ENCODE measurements at regions not wholly inside any gene's neighbourhood (a gene's known extent, or its start where the extent isn't known, plus 50 kb on each side); places are given as distances from the start of the nearest gene placed in this dataset.

DNA sequence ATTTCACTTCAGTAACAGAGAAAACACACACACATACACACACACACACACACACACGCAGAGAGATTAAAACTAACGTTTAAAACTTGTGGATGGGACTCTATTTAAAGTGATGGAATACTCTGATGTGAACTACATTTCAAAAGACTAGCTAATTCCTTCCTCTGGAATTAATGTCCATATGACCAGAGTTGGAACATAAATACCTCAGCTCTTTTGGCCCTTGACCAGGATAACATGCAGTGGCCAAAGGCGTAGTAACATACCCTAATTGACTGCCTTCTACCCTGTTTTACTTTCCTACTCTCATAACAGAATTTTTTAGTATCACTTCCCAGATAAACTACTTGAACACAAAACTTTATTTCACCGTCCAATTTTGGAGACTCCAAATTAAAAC lies 671.3 kb upstream of the CHAC2 start:
- no peak overlapping the region for H3K4me2 ChIP-seq (ENCODE audit: low read length)
- no peaks in the 10 kb centered on the region for H3K4me1 ChIP-seq
- no peak overlapping the region for H3K9ac ChIP-seq
- H3K79me2 ChIP-seq, result no peaks in the 10 kb centered on the region
- no peak overlapping the region for H3K27ac ChIP-seq
- TF ChIP-seq, protein P1, sequence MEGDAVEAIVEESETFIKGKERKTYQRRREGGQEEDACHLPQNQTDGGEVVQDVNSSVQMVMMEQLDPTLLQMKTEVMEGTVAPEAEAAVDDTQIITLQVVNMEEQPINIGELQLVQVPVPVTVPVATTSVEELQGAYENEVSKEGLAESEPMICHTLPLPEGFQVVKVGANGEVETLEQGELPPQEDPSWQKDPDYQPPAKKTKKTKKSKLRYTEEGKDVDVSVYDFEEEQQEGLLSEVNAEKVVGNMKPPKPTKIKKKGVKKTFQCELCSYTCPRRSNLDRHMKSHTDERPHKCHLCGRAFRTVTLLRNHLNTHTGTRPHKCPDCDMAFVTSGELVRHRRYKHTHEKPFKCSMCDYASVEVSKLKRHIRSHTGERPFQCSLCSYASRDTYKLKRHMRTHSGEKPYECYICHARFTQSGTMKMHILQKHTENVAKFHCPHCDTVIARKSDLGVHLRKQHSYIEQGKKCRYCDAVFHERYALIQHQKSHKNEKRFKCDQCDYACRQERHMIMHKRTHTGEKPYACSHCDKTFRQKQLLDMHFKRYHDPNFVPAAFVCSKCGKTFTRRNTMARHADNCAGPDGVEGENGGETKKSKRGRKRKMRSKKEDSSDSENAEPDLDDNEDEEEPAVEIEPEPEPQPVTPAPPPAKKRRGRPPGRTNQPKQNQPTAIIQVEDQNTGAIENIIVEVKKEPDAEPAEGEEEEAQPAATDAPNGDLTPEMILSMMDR (IDR thresholded peaks at IDR 0.05), result no peak
- no peaks in the 10 kb centered on the region for H3K27me3 ChIP-seq (ENCODE audit: control insufficient read depth, insufficient read depth, low read length)
- no peaks in the 10 kb centered on the region for H3K9me3 ChIP-seq (ENCODE audit: control insufficient read depth, low read length)
- H2AFZ ChIP-seq, result no peak overlapping the region
- no peak overlapping the region for H3K4me3 ChIP-seq (ENCODE audit: low read depth, low read length)
- no peaks in the 10 kb centered on the region for H3K36me3 ChIP-seq (ENCODE audit: control insufficient read depth, insufficient read depth, low read length)

DNA sequence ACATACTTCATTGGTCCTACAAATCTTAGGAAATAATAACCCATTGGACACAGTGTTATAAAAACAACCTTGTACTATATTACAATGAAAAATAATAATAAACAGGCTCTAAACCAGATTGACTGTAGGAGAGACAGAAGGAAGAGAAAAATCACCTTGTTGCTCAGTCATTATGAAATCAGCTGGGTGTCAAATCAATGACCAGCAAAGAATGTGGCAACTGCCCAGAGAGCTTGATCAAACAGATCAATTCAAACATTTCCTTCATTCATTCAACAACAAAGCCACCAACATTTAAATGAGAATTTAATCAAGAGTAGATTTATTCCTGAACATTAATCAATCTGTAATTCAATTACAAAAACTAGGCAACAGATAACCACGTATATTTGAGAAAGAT lies 671.9 kb upstream of the CHAC2 start:
- Histone ChIP-seq H3K9me3 (ENCODE audit: control insufficient read depth, low read length) (no peaks in the 10 kb centered on the region), H3K9ac (no peak overlapping the region), H3K4me1 (no peaks in the 10 kb centered on the region), H3K79me2 (no peaks in the 10 kb centered on the region), H3K4me2 (ENCODE audit: low read length) (no peak overlapping the region), H2AFZ (no peak overlapping the region), H3K4me3 (ENCODE audit: low read depth, low read length) (no peak overlapping the region), H3K27ac (no peak overlapping the region), H3K36me3 (ENCODE audit: control insufficient read depth, insufficient read depth, low read length) (no peaks in the 10 kb centered on the region), H3K27me3 (ENCODE audit: control insufficient read depth, insufficient read depth, low read length) (no peaks in the 10 kb centered on the region)
- TF ChIP-seq, protein P1 (IDR thresholded peaks at IDR 0.05), result no peak

DNA sequence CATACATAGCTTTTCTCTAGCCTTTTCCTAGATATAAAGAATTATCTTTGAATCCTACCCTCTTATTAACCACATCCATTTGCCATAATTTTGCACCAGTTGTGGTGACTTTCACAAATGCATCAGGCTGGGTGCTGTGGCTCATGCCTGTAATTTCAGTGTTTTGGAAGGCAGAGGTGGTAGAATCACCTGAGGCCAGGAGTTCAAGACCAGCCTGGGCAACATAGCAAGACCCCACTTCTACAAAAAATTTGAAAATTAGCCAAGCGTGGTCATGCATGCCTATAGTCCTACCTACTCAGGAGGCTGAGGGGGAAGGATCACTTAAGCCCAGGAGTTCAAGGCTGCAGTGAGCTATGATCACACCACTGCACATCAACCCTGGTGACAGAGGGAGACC lies 672.4 kb upstream of the CHAC2 start:
- Histone ChIP-seq H3K36me3 (ENCODE audit: control insufficient read depth, insufficient read depth, low read length) (no peaks in the 10 kb centered on the region), H3K9me3 (ENCODE audit: control insufficient read depth, low read length) (no peaks in the 10 kb centered on the region), H3K4me1 (no peaks in the 10 kb centered on the region), H3K4me2 (ENCODE audit: low read length) (no peak overlapping the region), H3K27me3 (ENCODE audit: control insufficient read depth, insufficient read depth, low read length) (no peaks in the 10 kb centered on the region), H3K9ac (no peak overlapping the region), H3K79me2 (no peaks in the 10 kb centered on the region), H3K4me3 (ENCODE audit: low read depth, low read length) (no peak overlapping the region), H2AFZ (no peak overlapping the region), H3K27ac (no peak overlapping the region)
- TF ChIP-seq, protein P1 (IDR thresholded peaks at IDR 0.05), result no peak

DNA sequence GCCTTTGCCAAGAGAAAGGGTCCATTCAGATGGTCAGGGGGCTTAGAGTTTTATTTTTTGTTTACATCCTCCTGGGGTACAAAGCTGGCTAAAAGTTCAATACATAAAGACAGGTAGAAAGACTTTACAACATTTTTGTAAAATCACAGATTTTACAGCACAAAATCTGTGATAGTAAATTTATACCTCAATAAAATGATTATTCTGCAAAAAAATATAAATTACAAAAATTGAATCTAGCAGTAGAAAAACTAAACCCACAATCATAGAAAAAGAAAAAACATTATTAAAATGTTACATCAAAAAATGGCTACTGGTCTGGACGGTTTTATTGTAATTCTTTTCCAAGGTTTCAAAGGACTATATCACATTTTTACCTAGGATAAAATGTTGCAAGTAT lies 674.2 kb upstream of the CHAC2 start:
- TF ChIP-seq, protein P1 (IDR thresholded peaks at IDR 0.05), result no peak
- H3K79me2 ChIP-seq, result no peaks in the 10 kb centered on the region

DNA sequence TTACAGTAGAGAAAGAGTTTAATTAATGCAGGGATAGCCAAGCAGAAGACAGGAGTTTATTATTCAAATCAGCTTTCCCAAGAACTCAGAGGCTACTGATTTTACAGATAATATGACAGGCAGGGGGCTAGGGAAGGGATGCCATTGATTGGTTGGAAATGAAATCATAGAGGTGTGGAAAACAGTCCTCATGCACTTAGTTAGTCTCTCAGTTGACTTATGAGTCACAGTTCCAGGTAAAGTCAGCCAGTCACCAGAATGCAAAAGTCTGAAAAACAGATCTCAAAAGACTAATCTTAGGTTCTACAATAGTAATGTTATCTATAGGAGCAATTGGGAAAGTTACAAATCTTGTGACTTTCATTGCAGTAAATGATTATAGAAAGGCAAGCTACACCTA lies 676.4 kb upstream of the CHAC2 start:
- Histone ChIP-seq H3K27ac (no peak overlapping the region), H3K36me3 (ENCODE audit: control insufficient read depth, insufficient read depth, low read length) (no peaks in the 10 kb centered on the region), H3K79me2 (no peaks in the 10 kb centered on the region), H2AFZ (no peak overlapping the region), H3K9ac (no peak overlapping the region), H3K27me3 (ENCODE audit: control insufficient read depth, insufficient read depth, low read length) (no peaks in the 10 kb centered on the region), H3K4me3 (ENCODE audit: low read depth, low read length) (no peak overlapping the region), H3K4me1 (no peaks in the 10 kb centered on the region), H3K9me3 (ENCODE audit: control insufficient read depth, low read length) (no peaks in the 10 kb centered on the region), H3K4me2 (ENCODE audit: low read length) (no peak overlapping the region)
- TF ChIP-seq, protein P1 (IDR thresholded peaks at IDR 0.05), result no peak

More for the DNA sequence above, 674.2 kb upstream of the CHAC2 start:
- Histone ChIP-seq H2AFZ (no peak overlapping the region), H3K27ac (no peak overlapping the region), H3K4me2 (ENCODE audit: low read length) (no peak overlapping the region), H3K4me3 (ENCODE audit: low read depth, low read length) (no peak overlapping the region), H3K9me3 (ENCODE audit: control insufficient read depth, low read length) (no peaks in the 10 kb centered on the region), H3K9ac (no peak overlapping the region), H3K27me3 (ENCODE audit: control insufficient read depth, insufficient read depth, low read length) (no peaks in the 10 kb centered on the region), H3K36me3 (ENCODE audit: control insufficient read depth, insufficient read depth, low read length) (no peaks in the 10 kb centered on the region), H3K4me1 (no peaks in the 10 kb centered on the region)

All from parathyroid adenoma (tissue), 2 donors.